H9 (cell line): ENCODE measurements at regions not wholly inside any gene's neighbourhood (a gene's known extent, or its start where the extent isn't known, plus 50 kb on each side); places are given as distances from the start of the nearest gene placed in this dataset.

ENCODE experiments used
- DNase-seq: peaks from one replicate; pipeline ENCODE4 v3.0.0-alpha.2; 2017
- H2AFZ ChIP-seq: one replicate; pipeline ENCODE4 v1.6.1; 2013; ENCODE audit warnings: mild to moderate bottlenecking, low read length, control low read depth, moderate library complexity
- H2AK5ac ChIP-seq: 2 replicates; pipeline ENCODE4 v1.6.1; 2013; ENCODE audit warnings: low read length, control low read depth, mixed read lengths; ENCODE audit not compliant: insufficient read length
- H2BK120ac ChIP-seq: one replicate; pipeline ENCODE4 v1.6.1; 2013; ENCODE audit warnings: low read depth, mild to moderate bottlenecking, low read length, control low read depth, inconsistent platforms; ENCODE audit not compliant: poor library complexity, severe bottlenecking
- H2BK12ac ChIP-seq: 2 replicates; pipeline ENCODE4 v1.6.1; 2013; ENCODE audit warnings: low read length, control low read depth, mixed read lengths, low read depth; ENCODE audit not compliant: insufficient read length
- H2BK15ac ChIP-seq: 2 replicates; pipeline ENCODE4 v1.6.1; 2013; ENCODE audit warnings: low read depth, low read length, control low read depth
- H2BK20ac ChIP-seq: one replicate; pipeline ENCODE4 v1.6.1; 2013; ENCODE audit warnings: low read depth, mild to moderate bottlenecking, low read length, control low read depth, inconsistent platforms; ENCODE audit not compliant: poor library complexity, severe bottlenecking
- H2BK5ac ChIP-seq: 2 replicates; pipeline ENCODE4 v1.6.1; 2013; ENCODE audit warnings: low read length, control low read depth, mixed read lengths; ENCODE audit not compliant: insufficient read length
- H3K14ac ChIP-seq: 2 replicates; pipeline ENCODE4 v1.6.1; 2013; ENCODE audit warnings: low read length, control low read depth; ENCODE audit not compliant: insufficient read depth
- H3K18ac ChIP-seq: 2 replicates; pipeline ENCODE4 v1.6.1; 2013; ENCODE audit warnings: low read depth, mild to moderate bottlenecking, mixed read lengths, low read length, control low read depth; ENCODE audit not compliant: insufficient read length
- H3K23ac ChIP-seq: 2 replicates; pipeline ENCODE4 v1.6.1; 2013; ENCODE audit warnings: low read length, control low read depth, mixed read lengths, low read depth; ENCODE audit not compliant: insufficient read length
- H3K23me2 ChIP-seq: 2 replicates; pipeline ENCODE4 v1.6.1; 2013; ENCODE audit warnings: low read depth, mild to moderate bottlenecking, mixed read lengths, low read length, control low read depth; ENCODE audit not compliant: insufficient read length, poor library complexity, severe bottlenecking
- H3K27ac ChIP-seq: 2 replicates; pipeline ENCODE4 v1.5.1; 2013; ENCODE audit warnings: low read length, control low read depth, mixed read lengths, low read depth; ENCODE audit not compliant: insufficient read length
- H3K27me3 ChIP-seq: 2 replicates; pipeline ENCODE4 v1.6.1; 2013; ENCODE audit warnings: low read length, control low read depth, inconsistent platforms; ENCODE audit not compliant: insufficient read depth
- H3K4ac ChIP-seq: 2 replicates; pipeline ENCODE4 v1.6.1; 2013; ENCODE audit warnings: low read depth, mild to moderate bottlenecking, control low read depth, inconsistent platforms, low read length, moderate library complexity
- H3K4me1 ChIP-seq: 2 replicates; pipeline ENCODE4 v1.6.1; 2013; ENCODE audit warnings: low read length, control low read depth, inconsistent platforms; ENCODE audit not compliant: insufficient read depth
- H3K4me2 ChIP-seq: 2 replicates; pipeline ENCODE4 v1.6.1; 2013; ENCODE audit warnings: low read length, control low read depth, mixed read lengths; ENCODE audit not compliant: insufficient read length, insufficient read depth
- H3K56ac ChIP-seq: 2 replicates; pipeline ENCODE4 v1.6.1; 2013; ENCODE audit warnings: low read depth, mild to moderate bottlenecking, mixed read lengths, low read length, control low read depth; ENCODE audit not compliant: insufficient read length
- H3K79me1 ChIP-seq: 2 replicates; pipeline ENCODE4 v1.6.1; 2013; ENCODE audit warnings: low read depth, mild to moderate bottlenecking, moderate library complexity, low read length, control low read depth, inconsistent platforms; ENCODE audit not compliant: insufficient read depth, poor library complexity, severe bottlenecking
- H3K79me2 ChIP-seq: 2 replicates; pipeline ENCODE4 v1.6.1; 2013; ENCODE audit warnings: low read length, control low read depth, inconsistent platforms; ENCODE audit not compliant: insufficient read depth
- H3K9ac ChIP-seq: 2 replicates; pipeline ENCODE4 v1.6.1; 2013; ENCODE audit warnings: low read length, control low read depth, mixed read lengths; ENCODE audit not compliant: insufficient read length; ENCODE audit errors: extremely low read depth
- H3K9me3 ChIP-seq: one replicate; pipeline ENCODE4 v1.6.1; 2013; ENCODE audit warnings: low read depth, low read length, inconsistent platforms; ENCODE audit not compliant: control insufficient read depth
- H3T11ph ChIP-seq: one replicate; pipeline ENCODE4 v1.6.1; 2013; ENCODE audit warnings: mild to moderate bottlenecking, low read length, control low read depth, inconsistent platforms
- H4K20me1 ChIP-seq: one replicate; pipeline ENCODE4 v1.6.1; 2013; ENCODE audit not compliant: control insufficient read depth, insufficient read length, insufficient read depth
- H4K5ac ChIP-seq: 2 replicates; pipeline ENCODE4 v1.6.1; 2013; ENCODE audit warnings: low read depth, mild to moderate bottlenecking, mixed read lengths, low read length, control low read depth; ENCODE audit not compliant: insufficient read length
- H4K8ac ChIP-seq: replicated peaks from 2 replicates; pipeline ENCODE4 v1.6.1; 2013; ENCODE audit warnings: low read length, control low read depth, mixed read lengths, low read depth; ENCODE audit not compliant: insufficient read length
- H4K91ac ChIP-seq: 2 replicates; pipeline ENCODE4 v1.6.1; 2013; ENCODE audit warnings: low read depth, mild to moderate bottlenecking, moderate library complexity, mixed read lengths, low read length, control low read depth; ENCODE audit not compliant: insufficient read length
- H3K27ac Mint-ChIP-seq, 3 experiments: 2 replicates in 2 of 3; 3 replicates in 1 of 3; pipeline ENCODE4 v1.8.0; 2020 to 2021; ENCODE audit warnings: mixed read lengths in 3 of 3, mild to moderate bottlenecking in 1 of 3, moderate library complexity in 1 of 3
- H3K27me3 Mint-ChIP-seq: 2 replicates; pipeline ENCODE4 v1.8.0; 2021; ENCODE audit warnings: low read depth, mild to moderate bottlenecking, moderate library complexity, mixed read lengths
- H3K36me3 Mint-ChIP-seq, 3 experiments: 2 replicates in 2 of 3; 3 replicates in 1 of 3; pipeline ENCODE4 v1.8.0; 2020 to 2021; ENCODE audit warnings: low read depth in 3 of 3, mixed read lengths in 3 of 3; ENCODE audit not compliant: insufficient read depth in 1 of 3
- H3K4me1 Mint-ChIP-seq, 2 experiments: 2 replicates each; pipeline ENCODE4 v1.8.0; 2020; ENCODE audit warnings: mixed read lengths in 2 of 2
- H3K4me3 Mint-ChIP-seq, 2 experiments: 2 replicates in 1 of 2; 3 replicates in 1 of 2; pipeline ENCODE4 v1.8.0; 2020 to 2021; ENCODE audit warnings: mild to moderate bottlenecking in 2 of 2, mixed read lengths in 2 of 2, moderate library complexity in 1 of 2
- H3K9me3 Mint-ChIP-seq, 2 experiments: 2 replicates in 1 of 2; 3 replicates in 1 of 2; pipeline ENCODE4 v1.8.0; 2020; ENCODE audit warnings: mild to moderate bottlenecking in 2 of 2, mixed read lengths in 2 of 2, moderate library complexity in 1 of 2
- WGBS: extraction: QIAGEN DNeasy Blood & Tissue Kit; methylation state at CpG from one replicate; pipeline ENCODE4 v1.1.7; 2013; ENCODE audit warnings: missing lambda C conversion rate, low lambda C conversion rate, mixed read lengths; ENCODE audit not compliant: insufficient read length; ENCODE audit errors: extremely low coverage; 5-methylcytosine and 5-hydroxymethylcytosine counted together
- TF ChIP-seq, protein P1 (sequence below): fragments of 200-600 bp; sonication (generic); conservative IDR thresholded peaks from 3 replicates; pipeline ENCODE4 v1.8.0; 2021; ENCODE audit warnings: antibody characterized with exemption, mild to moderate bottlenecking

DNA sequence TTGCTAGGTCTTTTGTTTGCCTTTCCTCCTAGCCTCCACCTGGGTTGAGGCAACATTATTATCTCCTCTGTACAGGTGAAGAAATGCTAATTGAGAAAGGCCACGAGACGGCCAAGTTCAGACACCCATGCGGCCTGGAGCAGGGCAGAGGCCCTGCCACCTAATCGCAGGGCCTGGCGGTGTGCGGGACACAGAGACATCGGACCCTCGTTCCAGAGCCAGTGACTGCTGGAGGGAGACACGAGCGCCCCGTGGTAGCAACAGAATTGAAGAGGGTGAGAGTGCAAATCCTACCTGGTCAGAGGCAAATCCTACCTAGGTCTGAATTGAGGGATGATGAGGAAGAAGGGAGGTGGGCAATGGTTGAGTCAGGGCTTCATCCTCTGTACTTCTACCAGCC lies 113.8 kb upstream of the MEF2A start:
- no peak overlapping the region for H2BK120ac ChIP-seq
- peaks cover 7% of the 10 kb centered on the region for H3K27me3 Mint-ChIP-seq

More for the DNA sequence above, 113.8 kb upstream of the MEF2A start:
- Histone ChIP-seq H3K9ac (no peak overlapping the region), H3K14ac (no peak overlapping the region), H3K23me2 (no peaks in the 10 kb centered on the region), H3K79me2 (no peaks in the 10 kb centered on the region), H3K56ac (no peak overlapping the region), H4K5ac (no peak overlapping the region), H2AFZ (no peak overlapping the region), H3K79me1 (no peaks in the 10 kb centered on the region), H3K27ac (no peak overlapping the region), H2BK12ac (no peak overlapping the region), H3K9me3 (no peaks in the 10 kb centered on the region), H2BK20ac (no peak overlapping the region), H3K4me2 (no peak overlapping the region), H4K8ac (no peak overlapping the region), H3K23ac (no peak overlapping the region), H4K91ac (no peak overlapping the region), H3T11ph (no peak overlapping the region), H2BK15ac (no peak overlapping the region), H3K4ac (no peak overlapping the region), H3K4me1 (no peaks in the 10 kb centered on the region), H2AK5ac (no peak overlapping the region), H4K20me1 (no peaks in the 10 kb centered on the region), H3K27me3 (no peaks in the 10 kb centered on the region), H2BK5ac (no peak overlapping the region), H3K18ac (no peak overlapping the region)
- Mint-ChIP-seq H3K27ac (no peak overlapping the region), H3K9me3 (peaks cover 0 to 3% of the 10 kb centered on the region in 2 experiments; a peak in 1 of 5 replicates), H3K36me3 (no peaks in the 10 kb centered on the region), H3K4me3 (no peak overlapping the region), H3K4me1 (peaks cover 13 to 18% of the 10 kb centered on the region in 2 experiments)
- TF ChIP-seq, protein P1, sequence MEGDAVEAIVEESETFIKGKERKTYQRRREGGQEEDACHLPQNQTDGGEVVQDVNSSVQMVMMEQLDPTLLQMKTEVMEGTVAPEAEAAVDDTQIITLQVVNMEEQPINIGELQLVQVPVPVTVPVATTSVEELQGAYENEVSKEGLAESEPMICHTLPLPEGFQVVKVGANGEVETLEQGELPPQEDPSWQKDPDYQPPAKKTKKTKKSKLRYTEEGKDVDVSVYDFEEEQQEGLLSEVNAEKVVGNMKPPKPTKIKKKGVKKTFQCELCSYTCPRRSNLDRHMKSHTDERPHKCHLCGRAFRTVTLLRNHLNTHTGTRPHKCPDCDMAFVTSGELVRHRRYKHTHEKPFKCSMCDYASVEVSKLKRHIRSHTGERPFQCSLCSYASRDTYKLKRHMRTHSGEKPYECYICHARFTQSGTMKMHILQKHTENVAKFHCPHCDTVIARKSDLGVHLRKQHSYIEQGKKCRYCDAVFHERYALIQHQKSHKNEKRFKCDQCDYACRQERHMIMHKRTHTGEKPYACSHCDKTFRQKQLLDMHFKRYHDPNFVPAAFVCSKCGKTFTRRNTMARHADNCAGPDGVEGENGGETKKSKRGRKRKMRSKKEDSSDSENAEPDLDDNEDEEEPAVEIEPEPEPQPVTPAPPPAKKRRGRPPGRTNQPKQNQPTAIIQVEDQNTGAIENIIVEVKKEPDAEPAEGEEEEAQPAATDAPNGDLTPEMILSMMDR = no peak
- WGBS = no CpG with 5 or more reads among the region's 11 CpGs
- no peak for DNase-seq
